ENCODE measurements at regions not wholly inside any gene's neighbourhood (a gene's known extent, or its start where the extent isn't known, plus 50 kb on each side); places are given as distances from the start of the nearest gene placed in this dataset.

- H3K27me3 ChIP-seq: no peaks in the 10 kb centered on the region
- TF ChIP-seq, protein P1, sequence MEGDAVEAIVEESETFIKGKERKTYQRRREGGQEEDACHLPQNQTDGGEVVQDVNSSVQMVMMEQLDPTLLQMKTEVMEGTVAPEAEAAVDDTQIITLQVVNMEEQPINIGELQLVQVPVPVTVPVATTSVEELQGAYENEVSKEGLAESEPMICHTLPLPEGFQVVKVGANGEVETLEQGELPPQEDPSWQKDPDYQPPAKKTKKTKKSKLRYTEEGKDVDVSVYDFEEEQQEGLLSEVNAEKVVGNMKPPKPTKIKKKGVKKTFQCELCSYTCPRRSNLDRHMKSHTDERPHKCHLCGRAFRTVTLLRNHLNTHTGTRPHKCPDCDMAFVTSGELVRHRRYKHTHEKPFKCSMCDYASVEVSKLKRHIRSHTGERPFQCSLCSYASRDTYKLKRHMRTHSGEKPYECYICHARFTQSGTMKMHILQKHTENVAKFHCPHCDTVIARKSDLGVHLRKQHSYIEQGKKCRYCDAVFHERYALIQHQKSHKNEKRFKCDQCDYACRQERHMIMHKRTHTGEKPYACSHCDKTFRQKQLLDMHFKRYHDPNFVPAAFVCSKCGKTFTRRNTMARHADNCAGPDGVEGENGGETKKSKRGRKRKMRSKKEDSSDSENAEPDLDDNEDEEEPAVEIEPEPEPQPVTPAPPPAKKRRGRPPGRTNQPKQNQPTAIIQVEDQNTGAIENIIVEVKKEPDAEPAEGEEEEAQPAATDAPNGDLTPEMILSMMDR (IDR thresholded peaks at IDR 0.05): no peak
- TF ChIP-seq POLR2A (IDR thresholded peaks at IDR 0.05): no peak
- H3K4me3 ChIP-seq (replicated peaks in 1 of 3): no peak overlapping the region
- H3K9me3 ChIP-seq: no peaks in the 10 kb centered on the region
- H3K27ac ChIP-seq: no peak overlapping the region
- DNase-seq: no peak
- H3K36me3 ChIP-seq: no peaks in the 10 kb centered on the region
- no peaks in the 10 kb centered on the region for H3K4me1 ChIP-seq
- WGBS, 2 donors: 97 to 98% methylated on average over 1 of the region's 1 CpG
- intact Hi-C loops (cut with DNase I): no loop called here
These were observed 260.0 kb upstream of the ECI2 start for GRCh38 chr6:4395386-4395785.

DNA sequence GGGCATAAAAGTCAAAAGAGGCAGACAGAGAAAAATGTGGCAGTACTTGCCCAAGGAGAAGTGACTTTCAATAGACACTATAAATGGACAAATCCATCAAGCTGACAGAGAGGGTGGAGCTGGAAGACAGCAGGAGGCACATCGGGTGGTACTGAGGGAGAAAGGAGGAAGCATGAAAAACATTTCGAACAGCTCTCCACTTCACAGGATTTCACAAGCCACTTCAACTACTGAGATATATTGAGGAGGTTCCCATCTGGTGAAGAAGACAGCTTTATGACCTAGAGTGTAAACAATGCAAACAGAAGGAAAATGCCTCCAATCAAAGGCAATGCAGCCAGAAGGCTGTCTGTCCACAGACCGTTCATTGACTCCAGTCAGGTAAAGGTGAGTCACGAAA is 259.4 kb upstream of the ECI2 start:
- Histone ChIP-seq H3K9me3 (no peaks in the 10 kb centered on the region), H3K4me3 (replicated peaks in 1 of 3) (no peak overlapping the region), H3K36me3 (no peaks in the 10 kb centered on the region), H3K4me1 (no peaks in the 10 kb centered on the region), H3K27me3 (no peaks in the 10 kb centered on the region), H3K27ac (no peak overlapping the region)
- no peak for DNase-seq
- WGBS, 2 donors: 52 to 57% methylated on average over 4 of the region's 4 CpGs
- TF ChIP-seq, protein P1 (IDR thresholded peaks at IDR 0.05): no peak
- TF ChIP-seq POLR2A (IDR thresholded peaks at IDR 0.05): no peak
- intact Hi-C loops (cut with DNase I): no loop called here

DNA sequence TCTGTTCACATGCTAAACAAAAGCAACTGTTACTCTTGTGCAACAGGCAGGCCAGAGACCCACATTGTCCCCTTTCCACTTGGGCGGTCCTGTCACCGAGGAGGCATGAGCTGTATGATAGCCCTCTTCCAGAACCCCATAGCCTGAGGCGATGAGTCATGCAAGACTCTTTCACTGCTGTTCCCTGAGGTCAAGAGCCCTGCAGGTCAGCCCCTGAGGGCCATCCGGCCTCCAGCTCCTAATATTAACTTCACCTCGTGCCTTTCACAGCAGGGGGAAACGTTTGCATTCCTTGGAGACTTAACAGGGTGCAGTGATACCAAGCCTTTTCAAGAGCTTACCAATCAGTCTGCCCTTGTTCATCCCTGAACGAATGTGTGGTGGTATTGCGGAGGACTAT is 253.3 kb upstream of the ECI2 start:
- no peaks in the 10 kb centered on the region for H3K27me3 ChIP-seq
- intact Hi-C loops (cut with DNase I): no loop called here
- H3K27ac ChIP-seq: no peak overlapping the region
- no peaks in the 10 kb centered on the region for H3K36me3 ChIP-seq
- peak; percentile 10 to 16 for DNase-seq
- H3K4me1 ChIP-seq: no peaks in the 10 kb centered on the region
- TF ChIP-seq POLR2A (IDR thresholded peaks at IDR 0.05): no peak
- TF ChIP-seq, protein P1 (IDR thresholded peaks at IDR 0.05): no peak
- WGBS, 2 donors: 38 to 58% methylated on average over 8 of the region's 8 CpGs
- H3K9me3 ChIP-seq: no peaks in the 10 kb centered on the region
- H3K4me3 ChIP-seq (replicated peaks in 1 of 3): no peak overlapping the region

DNA sequence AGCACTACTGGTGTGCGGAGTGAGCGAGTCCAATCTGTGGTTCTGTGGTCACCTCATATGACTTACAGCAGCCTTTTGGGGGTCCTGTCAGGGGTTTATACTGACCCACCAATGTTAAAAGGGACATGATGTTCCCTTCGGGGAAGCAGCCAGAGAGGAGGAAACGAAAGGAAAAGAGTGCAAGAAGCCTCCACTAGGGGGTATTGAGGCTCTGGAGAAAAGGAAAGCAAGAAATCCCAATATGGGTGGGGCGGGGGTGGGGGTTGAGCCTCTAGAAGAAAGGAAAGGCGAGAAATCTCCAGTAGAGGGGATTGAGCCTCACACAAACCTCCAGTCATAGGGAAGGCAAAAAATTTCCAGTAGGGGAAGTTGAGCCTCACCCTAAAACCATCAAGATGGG is 249.3 kb upstream of the ECI2 start:
- WGBS, 2 donors: 90 to 92% methylated on average over 6 of the region's 6 CpGs

GRCh38 chr6:4383910-4384638 is 248.7 kb upstream of the ECI2 start:
- H3K4me1 ChIP-seq: no peaks in the 10 kb centered on the region
- H3K4me3 ChIP-seq (replicated peaks in 1 of 3): no peak overlapping the region
- WGBS, 2 donors: 83 to 87% methylated on average over 11 of the region's 11 CpGs
- no peaks in the 10 kb centered on the region for H3K27me3 ChIP-seq
- TF ChIP-seq POLR2A (IDR thresholded peaks at IDR 0.05): no peak
- TF ChIP-seq, protein P1 (IDR thresholded peaks at IDR 0.05): no peak
- no peaks in the 10 kb centered on the region for H3K9me3 ChIP-seq
- no peak for DNase-seq
- no peaks in the 10 kb centered on the region for H3K36me3 ChIP-seq
- intact Hi-C loops (cut with DNase I): no loop called here
- no peak overlapping the region for H3K27ac ChIP-seq

More for the DNA sequence above, 249.3 kb upstream of the ECI2 start:
- Histone ChIP-seq H3K36me3 (no peaks in the 10 kb centered on the region), H3K27ac (no peak overlapping the region), H3K4me1 (no peaks in the 10 kb centered on the region), H3K4me3 (replicated peaks in 1 of 3) (no peak overlapping the region), H3K27me3 (no peaks in the 10 kb centered on the region), H3K9me3 (no peaks in the 10 kb centered on the region)
- intact Hi-C loops (cut with DNase I): no loop called here
- TF ChIP-seq, protein P1 (IDR thresholded peaks at IDR 0.05): no peak
- TF ChIP-seq POLR2A (IDR thresholded peaks at IDR 0.05): no peak
- no peak for DNase-seq
